Neural cell (in vitro differentiated cells): ENCODE measurements at regions not wholly inside any gene's neighbourhood (a gene's known extent, or its start where the extent isn't known, plus 50 kb on each side); places are given as distances from the start of the nearest gene placed in this dataset.

Source experiments
- H2AFZ ChIP-seq: fragments of 200-600, 300-800 bp; sonication (generic), shearing (Covaris generic); 2 replicates; pipeline ENCODE4 v1.6.0; 2014; ENCODE audit warnings: low read depth, mild to moderate bottlenecking, antibody characterized with exemption, low read length, moderate library complexity
- H3F3A ChIP-seq: fragments of 200-600 bp; shearing (Covaris generic); 2 replicates; pipeline ENCODE4 v1.6.1; 2016; ENCODE audit warnings: mild to moderate bottlenecking, moderate library complexity, mixed read lengths, antibody characterized with exemption, low read length; ENCODE audit not compliant: insufficient read depth, poor library complexity, severe bottlenecking
- H3K27ac ChIP-seq: fragments of 200-600, 300-800 bp; sonication (generic), shearing (Covaris generic); 2 replicates; pipeline ENCODE4 v1.5.1; 2014; ENCODE audit warnings: mild to moderate bottlenecking, low read length, moderate library complexity
- H3K27me3 ChIP-seq: fragments of 300-800, 200-600 bp; sonication (generic), shearing (Covaris generic); 2 replicates; pipeline ENCODE4 v1.6.0; 2014; ENCODE audit warnings: mild to moderate bottlenecking, low read depth, low read length, moderate library complexity; ENCODE audit not compliant: insufficient read depth
- H3K36me3 ChIP-seq: fragments of 300-800, 200-600 bp; sonication (generic), shearing (Covaris generic); 2 replicates; pipeline ENCODE4 v1.5.1; 2014; ENCODE audit warnings: mild to moderate bottlenecking, antibody characterized with exemption, low read length, moderate library complexity; ENCODE audit not compliant: insufficient read depth
- H3K4me2 ChIP-seq: fragments of 300-800, 200-600 bp; sonication (generic), shearing (Covaris generic); 2 replicates; pipeline ENCODE4 v1.6.0; 2014; ENCODE audit warnings: mild to moderate bottlenecking, low read length
- H3K4me3 ChIP-seq: fragments of 300-800, 200-600 bp; sonication (generic), shearing (Covaris generic); 2 replicates; pipeline ENCODE4 v1.5.1; 2014; ENCODE audit warnings: mild to moderate bottlenecking, low read length, moderate library complexity
- H3K79me2 ChIP-seq: fragments of 200-600 bp; shearing (Covaris generic); replicated peaks from 2 replicates; pipeline ENCODE4 v1.6.0; 2014; ENCODE audit warnings: mild to moderate bottlenecking, low read length, moderate library complexity; ENCODE audit not compliant: insufficient read depth
- H3K9ac ChIP-seq: fragments of 300-800, 200-600 bp; sonication (generic), shearing (Covaris generic); 2 replicates; pipeline ENCODE4 v1.6.1; 2016; ENCODE audit warnings: mild to moderate bottlenecking, low read length, mixed read lengths
- H3K9me2 ChIP-seq: fragments of 200-600 bp; shearing (Covaris generic); 2 replicates; pipeline ENCODE4 v1.6.1; 2016; ENCODE audit warnings: mild to moderate bottlenecking, low read length, mixed read lengths; ENCODE audit not compliant: insufficient read depth
- H3K9me3 ChIP-seq: fragments of 200-600, 300-800 bp; sonication (generic), shearing (Covaris generic); 2 replicates; pipeline ENCODE4 v1.6.1; 2016; ENCODE audit warnings: mild to moderate bottlenecking, mixed run types, low read length, moderate library complexity, mixed read lengths
- H4K20me1 ChIP-seq: fragments of 200-600 bp; shearing (Covaris generic); 2 replicates; pipeline ENCODE4 v1.6.1; 2016; ENCODE audit warnings: mild to moderate bottlenecking, mixed run types; ENCODE audit not compliant: insufficient read depth
- CTCF ChIP-seq: fragments of 450-650 bp; IDR thresholded peaks from 2 replicates; pipeline ENCODE4 v1.5.1; 2014; ENCODE audit warnings: antibody characterized with exemption, mild to moderate bottlenecking, moderate library complexity; ENCODE audit not compliant: poor library complexity, severe bottlenecking
- EP300 ChIP-seq: fragments of 450-650 bp; conservative IDR thresholded peaks from 2 replicates; pipeline ENCODE4 v1.6.1; 2014; ENCODE audit warnings: antibody characterized with exemption, mild to moderate bottlenecking, moderate library complexity; ENCODE audit not compliant: poor library complexity, severe bottlenecking
- EZH2 ChIP-seq: fragments of 200-600, 300-800 bp; shearing (Covaris generic), sonication (generic); IDR thresholded peaks from 2 replicates; pipeline ENCODE4 v1.6.1; 2014; ENCODE audit warnings: antibody characterized with exemption, low read length, borderline replicate concordance, mild to moderate bottlenecking; ENCODE audit not compliant: insufficient read depth, poor library complexity, severe bottlenecking
- MXI1 ChIP-seq: fragments of 450-650 bp; conservative IDR thresholded peaks from 2 replicates; pipeline ENCODE4 v1.6.1; 2014; ENCODE audit warnings: antibody characterized with exemption, mild to moderate bottlenecking; ENCODE audit not compliant: poor library complexity, severe bottlenecking
- POLR2AphosphoS5 ChIP-seq: IDR thresholded peaks from 2 replicates; pipeline ENCODE4 v1.6.1; 2012
- RAD21 ChIP-seq: fragments of 450-650 bp; conservative IDR thresholded peaks from 2 replicates; pipeline ENCODE4 v1.6.1; 2014; ENCODE audit warnings: antibody characterized with exemption, mild to moderate bottlenecking, moderate library complexity
- REST ChIP-seq: IDR thresholded peaks from 2 replicates; pipeline ENCODE4 v1.6.1; 2012; ENCODE audit warnings: borderline replicate concordance
- SMC3 ChIP-seq: fragments of 450-650 bp; conservative IDR thresholded peaks from 2 replicates; pipeline ENCODE4 v1.6.1; 2014; ENCODE audit warnings: antibody characterized with exemption, mild to moderate bottlenecking, moderate library complexity; ENCODE audit not compliant: poor library complexity
- TAF1 ChIP-seq: IDR thresholded peaks from 2 replicates; pipeline ENCODE4 v1.6.1; 2012; ENCODE audit warnings: low read depth

- no peak overlapping the region for H3K27ac ChIP-seq
Measured at GRCh38 chr13:30021611-30022010, 171.2 kb upstream of the UBL3 start.

GRCh38 chr13:30020726-30021312 is 170.4 kb upstream of the UBL3 start:
- Histone ChIP-seq H3K27ac (no peak overlapping the region), H3K4me2 (no peak overlapping the region), H3K36me3 (no peaks in the 10 kb centered on the region), H3K9me3 (no peaks in the 10 kb centered on the region), H3F3A (no peaks in the 10 kb centered on the region), H4K20me1 (no peaks in the 10 kb centered on the region), H3K4me3 (no peak overlapping the region), H3K79me2 (no peaks in the 10 kb centered on the region), H3K27me3 (no peaks in the 10 kb centered on the region), H3K9ac (no peak overlapping the region), H3K9me2 (no peaks in the 10 kb centered on the region), H2AFZ (no peak overlapping the region)
- TF ChIP-seq EZH2: no peak
- no peak for TF ChIP-seq SMC3
- no peak for TF ChIP-seq REST
- no peak for TF ChIP-seq TAF1
- TF ChIP-seq POLR2AphosphoS5: no peak
- TF ChIP-seq EP300: no peak

More at GRCh38 chr13:30021611-30022010, 171.2 kb upstream of the UBL3 start:
- TF ChIP-seq EP300 (no peak), EZH2 (no peak), CTCF (no peak), RAD21 (no peak), POLR2AphosphoS5 (no peak), REST (no peak), TAF1 (no peak), SMC3 (no peak), MXI1 (no peak)
- H4K20me1 ChIP-seq: no peaks in the 10 kb centered on the region
- no peak overlapping the region for H2AFZ ChIP-seq
- no peaks in the 10 kb centered on the region for H3K27me3 ChIP-seq
- H3K79me2 ChIP-seq: no peaks in the 10 kb centered on the region
- H3K4me2 ChIP-seq: no peak overlapping the region
- H3F3A ChIP-seq: no peaks in the 10 kb centered on the region
- no peak overlapping the region for H3K4me3 ChIP-seq
- no peaks in the 10 kb centered on the region for H3K36me3 ChIP-seq
- H3K9me3 ChIP-seq: no peaks in the 10 kb centered on the region
- H3K9ac ChIP-seq: no peak overlapping the region
- H3K9me2 ChIP-seq: no peaks in the 10 kb centered on the region
